Hindlimb muscle (tissue), 1 donor: ENCODE measurements at regions not wholly inside any gene's neighbourhood (a gene's known extent, or its start where the extent isn't known, plus 50 kb on each side); places are given as distances from the start of the nearest gene placed in this dataset.
"Not testable (repeated sequence)": the region's sequence is repeated elsewhere in the genome, so short reads cannot be mapped to it uniquely, and the experiment has no call there.

ENCODE experiments used
- DNase-seq: peaks from one replicate; pipeline ENCODE4 v3.0.0-alpha.2; 2013

- not testable (repeated sequence) for DNase-seq
Measured at GRCh38 chr17:36695710-36696109, 94.3 kb downstream of the MRM1 start.

DNA sequence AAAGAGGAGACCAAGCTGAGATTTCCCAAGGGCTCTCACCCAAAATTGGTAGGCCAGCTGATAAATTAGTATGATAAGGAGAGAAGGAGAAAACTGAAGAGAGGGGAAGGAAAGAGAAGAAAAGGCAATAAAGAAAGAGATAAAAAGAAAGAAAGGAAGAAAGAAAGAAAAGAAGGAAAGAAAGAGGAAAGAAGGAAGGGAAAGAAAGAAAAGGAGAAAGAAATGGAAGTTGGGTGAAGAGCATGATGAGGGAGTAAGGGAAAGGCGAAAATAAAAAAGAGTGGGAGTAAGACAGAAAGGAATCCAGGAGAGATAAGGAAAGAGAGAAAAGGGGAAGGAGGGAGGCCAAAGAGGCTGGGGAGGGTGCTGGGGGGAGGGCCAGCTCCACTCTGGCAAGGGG lies 95.4 kb downstream of the MRM1 start:
- no peak for DNase-seq

DNA sequence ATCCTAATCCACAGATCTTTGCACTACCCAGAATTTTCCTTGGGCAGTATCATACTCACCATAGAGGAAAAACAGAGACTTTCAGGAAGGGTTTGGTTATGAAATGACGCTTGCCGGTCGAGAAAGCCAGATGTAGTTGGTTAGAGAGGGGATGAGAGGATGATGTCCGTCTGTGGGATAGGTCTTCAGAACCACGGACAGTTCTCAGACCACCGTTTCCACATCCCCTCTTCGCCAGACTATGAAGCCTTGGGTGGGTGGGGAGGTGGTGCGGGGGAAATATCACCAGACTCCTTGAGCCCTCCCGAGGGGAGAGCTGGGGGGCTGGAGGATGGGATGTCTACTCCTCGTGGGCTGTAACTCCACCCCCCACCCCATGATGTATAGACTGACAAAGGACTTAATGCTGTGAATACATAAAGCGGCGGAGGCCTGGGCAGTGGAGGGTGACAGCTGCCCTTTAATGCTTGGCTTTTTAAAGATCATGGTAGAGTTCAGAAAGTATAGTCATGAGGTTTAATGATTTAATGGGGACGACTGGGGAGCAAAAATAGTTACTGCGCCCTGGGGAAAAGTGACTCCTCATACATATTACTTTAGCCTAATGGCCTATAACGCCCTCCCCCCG lies 96.6 kb downstream of the MRM1 start:
- DNase-seq, result peak; percentile 17

DNA sequence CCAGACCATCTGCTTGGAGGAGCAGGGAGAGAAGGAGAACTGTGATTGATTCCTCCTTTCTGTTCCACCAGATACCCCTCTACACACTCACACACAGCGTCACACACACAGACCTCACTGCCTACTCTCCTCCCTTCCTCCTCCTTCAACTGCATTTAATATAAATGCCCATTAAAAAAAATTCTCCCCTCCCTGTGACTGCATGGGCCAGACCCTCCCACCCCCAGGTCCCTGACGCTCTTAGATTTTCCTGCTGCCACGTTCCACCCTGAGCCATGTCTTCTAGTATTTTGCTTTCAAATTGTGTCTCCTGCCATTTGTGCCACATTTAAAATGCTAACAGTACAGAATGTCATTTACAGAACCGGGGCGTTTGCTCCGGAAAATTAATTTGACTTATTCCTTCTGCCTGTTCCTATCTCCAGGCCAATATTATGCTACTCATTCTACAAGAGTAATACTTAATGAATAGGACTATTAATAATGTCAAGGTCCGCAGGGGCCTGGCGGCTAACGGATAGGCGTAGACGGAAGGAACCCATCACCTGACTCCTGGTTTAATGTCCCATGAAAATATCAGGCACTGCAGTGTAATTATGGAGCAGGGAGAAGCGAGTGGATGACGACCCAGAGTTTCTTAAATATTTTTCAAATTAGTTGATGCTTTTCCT lies 100.2 kb downstream of the MRM1 start:
- no peak for DNase-seq

GRCh38 chr17:36702636-36703035 lies 101.3 kb downstream of the MRM1 start:
- no peak for DNase-seq

DNA sequence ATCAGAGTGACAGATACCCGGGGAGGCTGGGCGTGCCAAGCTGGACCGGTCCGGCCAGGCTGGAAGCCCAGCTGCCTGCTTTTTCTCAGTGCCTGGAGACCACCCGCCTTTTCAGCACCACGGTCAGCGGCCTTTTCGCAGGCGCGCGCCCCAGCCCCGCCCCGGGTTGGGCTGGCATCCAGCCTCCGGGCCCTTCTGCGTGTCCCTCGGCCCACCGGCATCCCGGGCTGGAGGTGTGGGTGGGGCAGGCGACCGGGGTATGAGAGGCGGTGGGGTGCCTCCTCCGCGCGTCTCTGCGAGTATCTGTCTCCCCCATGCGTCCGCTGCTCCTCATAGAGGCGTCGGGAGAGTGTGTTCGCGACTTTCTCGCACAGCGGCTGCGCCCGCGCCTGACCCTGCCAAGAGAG lies 102.5 kb downstream of the MRM1 start:
- peak; percentile 54 for DNase-seq

DNA sequence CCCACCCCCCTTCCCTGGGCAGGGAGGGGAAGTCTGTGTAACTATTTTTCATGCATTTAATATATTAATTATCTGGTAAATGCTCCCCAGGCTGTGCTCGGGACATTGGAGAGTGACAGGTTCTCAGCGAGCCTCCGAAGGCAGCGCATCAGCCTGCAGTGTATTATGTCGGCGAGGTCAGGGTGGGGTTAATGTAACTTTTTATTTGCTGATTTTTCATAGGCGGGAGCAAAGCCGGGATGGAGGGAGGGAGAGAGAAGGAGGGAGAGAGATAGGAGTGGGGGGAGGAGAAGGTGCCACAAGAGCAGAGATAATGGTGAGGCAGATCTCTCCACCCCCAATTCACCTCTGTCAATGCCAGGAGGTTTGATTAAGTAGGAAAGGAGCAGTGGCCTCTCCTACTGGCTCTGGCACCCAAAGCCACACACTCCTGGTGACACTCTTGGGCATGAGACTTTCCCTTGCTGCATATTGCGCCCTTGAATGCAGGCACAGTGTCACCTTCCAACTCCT lies 104.0 kb downstream of the MRM1 start:
- no peak for DNase-seq

DNA sequence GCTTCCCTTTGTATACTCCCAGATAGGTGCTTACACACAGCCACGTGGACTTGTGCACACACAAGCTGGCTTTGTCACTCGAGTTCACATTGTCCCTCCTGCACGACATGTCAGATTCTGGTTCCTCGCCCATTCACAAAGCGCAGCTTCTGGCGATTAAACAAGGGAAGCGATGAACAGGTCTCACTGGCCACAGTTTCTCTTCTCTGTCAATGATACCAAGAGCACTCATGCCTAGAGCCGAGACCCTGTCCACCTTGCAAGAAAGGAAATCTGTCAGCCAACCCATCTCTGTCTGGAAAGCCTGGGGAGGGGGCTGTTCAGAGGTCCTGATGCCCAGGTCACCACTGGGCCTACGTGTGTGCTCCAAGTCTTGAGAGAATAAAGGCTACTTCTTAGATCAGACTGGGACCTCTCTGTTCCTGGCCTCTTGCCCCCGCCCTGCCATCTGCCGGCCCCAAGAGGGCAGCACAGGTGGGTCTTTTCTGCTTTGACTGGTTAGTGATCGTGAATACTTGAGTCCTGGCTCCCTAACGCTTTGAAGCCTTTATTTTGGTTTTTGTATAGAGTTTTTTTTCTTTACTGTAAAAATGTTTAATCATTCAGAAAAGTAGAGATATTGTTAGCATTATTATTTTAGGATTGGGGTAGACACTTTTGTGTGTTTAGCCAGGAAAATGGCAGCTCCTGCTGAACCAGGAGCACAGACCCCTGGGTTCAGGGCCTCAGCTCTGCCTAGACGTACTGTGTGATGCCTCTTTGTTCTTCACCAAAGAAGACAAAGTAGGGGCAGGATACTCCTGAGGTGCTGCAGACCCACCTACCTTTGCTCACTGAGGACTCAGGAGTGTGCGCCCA lies 104.7 kb downstream of the MRM1 start:
- DNase-seq, result no peak

DNA sequence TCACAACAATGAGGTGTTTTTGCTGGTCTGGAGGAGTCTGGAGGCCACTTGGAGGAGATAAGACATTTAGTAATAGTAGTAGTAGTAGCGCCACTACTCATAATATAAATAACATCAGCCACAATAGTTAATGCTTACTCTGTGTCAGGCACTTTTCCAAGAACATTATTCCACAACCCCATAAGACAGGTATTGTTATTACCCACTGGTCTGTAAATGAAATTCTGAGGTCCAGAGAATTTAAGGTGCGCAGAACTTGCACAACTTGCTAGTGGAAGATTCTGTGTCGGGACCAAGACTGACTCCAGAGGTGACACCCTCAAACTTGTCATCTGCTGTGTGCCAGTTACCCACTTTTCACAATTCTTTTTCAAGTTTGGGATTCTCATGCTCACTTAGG lies 106.5 kb downstream of the MRM1 start:
- DNase-seq, result no peak

DNA sequence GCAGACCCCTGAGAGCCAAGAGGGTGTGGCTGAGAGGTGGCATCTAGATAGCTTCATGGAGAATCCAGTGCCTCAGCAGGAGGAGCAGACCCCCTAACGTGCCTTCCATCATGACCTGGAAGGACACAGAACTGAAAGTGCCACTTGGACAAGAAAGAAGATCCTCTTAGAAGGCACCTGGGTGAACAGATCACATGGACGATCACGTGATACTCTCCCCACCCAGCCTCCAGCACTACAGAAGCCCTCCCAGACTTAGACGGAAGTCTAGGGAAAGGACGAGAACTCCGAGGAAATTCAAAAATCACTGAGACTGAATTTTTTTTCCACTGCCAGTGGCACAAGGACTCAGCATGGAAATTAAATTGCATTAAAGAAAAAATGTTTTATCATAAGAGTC lies 113.4 kb downstream of the MRM1 start:
- no peak for DNase-seq

GRCh38 chr17:36715951-36716350 lies 114.6 kb downstream of the MRM1 start:
- no peak for DNase-seq

DNA sequence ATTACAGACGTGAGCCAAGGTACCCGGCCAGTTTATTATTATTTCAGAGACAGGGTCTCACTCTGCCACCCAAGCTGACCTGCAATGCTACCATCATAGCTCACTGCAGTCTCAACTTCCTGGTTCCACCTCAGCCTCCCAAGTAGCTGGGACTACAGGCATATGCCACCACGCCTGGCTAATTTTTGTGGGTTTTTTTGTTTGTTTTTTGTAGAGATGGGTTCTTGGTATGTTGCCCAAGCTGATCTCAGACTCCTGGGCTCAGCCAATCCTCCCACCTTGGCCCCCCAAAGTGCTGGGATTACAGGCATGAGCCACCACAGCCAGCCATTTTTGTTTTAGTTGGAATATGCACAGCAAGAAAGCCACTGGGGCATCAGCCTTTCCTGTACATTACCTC lies 115.7 kb downstream of the MRM1 start:
- DNase-seq, result no peak

DNA sequence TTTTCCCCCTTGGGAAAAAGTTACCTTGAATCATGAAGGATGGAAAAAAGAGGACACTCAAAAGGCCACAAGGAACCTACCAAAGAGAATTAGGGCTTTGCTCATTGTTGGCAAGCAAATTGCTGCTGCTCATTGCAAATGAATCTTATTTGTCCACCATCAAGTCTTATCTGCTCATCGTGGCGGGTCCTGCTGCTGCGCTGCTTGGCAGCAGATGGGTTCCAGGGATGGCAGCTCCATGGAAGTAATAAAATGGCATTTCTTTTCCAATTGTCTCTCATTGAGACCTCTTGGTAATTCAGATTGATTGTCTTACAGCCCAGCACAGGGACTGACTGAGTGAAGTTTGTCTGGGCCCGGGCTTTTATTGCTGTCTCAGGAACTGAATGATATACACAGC lies 118.7 kb downstream of the MRM1 start:
- DNase-seq, result no peak

DNA sequence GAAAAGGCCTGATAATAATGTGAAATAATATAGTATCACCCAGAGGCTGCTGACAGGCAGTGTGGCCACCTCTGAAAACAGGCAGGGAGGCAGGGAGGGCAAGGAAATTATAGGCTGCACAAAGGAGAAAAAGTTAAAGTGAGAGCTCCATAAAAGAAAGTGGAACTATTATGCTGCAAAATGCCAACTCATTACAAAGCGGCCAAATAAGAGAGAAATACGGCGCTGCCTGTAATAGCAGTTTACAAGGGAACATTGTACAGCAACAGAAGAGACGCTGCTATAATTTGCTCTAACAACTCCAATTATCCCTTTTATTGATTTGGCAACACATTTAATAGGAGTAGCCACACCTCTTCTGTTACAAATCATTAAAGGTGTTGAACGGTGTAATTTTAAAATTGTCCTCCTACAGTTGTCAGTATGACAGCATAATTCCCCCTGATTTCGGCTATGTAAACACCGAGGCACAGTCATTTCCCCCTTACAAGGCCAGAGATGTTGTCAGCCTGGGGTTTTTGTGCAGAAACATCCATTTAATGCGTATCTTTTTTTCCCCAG lies 120.3 kb downstream of the MRM1 start:
- no peak for DNase-seq

- DNase-seq, result peak; percentile 21
Measured at GRCh38 chr17:36722121-36722902, 120.9 kb downstream of the MRM1 start.

DNA sequence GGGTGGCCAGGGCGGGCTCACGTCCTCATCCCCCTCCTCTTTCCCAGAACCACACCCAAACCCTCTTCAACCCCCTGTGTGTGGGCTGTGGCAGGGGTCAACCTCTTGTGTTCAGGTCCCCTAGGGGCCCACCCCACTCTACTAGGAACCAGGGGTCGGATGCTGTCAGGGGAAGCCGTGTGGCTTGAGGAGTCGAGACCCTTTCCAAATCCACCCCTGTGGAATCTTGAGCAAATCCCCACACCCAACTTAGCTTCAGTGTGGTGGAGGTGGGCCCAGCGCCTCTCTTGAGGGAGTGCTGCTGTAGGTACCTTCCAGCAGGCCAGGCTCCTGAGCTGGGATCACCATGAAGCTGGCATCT lies 121.5 kb downstream of the MRM1 start:
- no peak for DNase-seq

DNA sequence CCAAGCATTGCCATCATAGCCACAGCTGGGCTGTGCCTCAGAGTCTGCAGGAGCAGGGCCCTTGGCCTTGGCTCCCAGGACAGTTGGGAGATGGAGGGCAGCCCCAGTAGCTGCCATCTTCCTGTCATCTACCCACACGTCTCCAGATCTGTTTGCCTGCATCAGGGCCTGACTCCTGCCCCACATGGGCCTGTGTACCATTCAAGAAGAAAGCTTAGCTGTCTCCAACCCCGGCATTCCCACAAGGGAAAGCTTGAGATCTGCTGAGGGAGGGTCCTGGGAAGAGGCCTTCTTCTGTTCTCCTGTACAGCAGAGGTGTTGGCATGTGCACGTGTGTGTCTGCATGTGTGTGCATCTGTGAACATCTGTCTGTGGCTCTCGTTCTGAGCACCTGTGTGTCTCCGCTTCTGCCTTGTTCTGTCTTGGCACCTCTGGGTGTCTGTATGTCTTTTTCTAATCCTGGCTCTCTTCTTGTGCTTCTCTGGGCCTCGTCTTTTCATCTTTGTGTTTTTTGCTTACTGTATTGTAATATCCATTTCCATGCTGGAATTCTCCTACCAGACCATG lies 122.2 kb downstream of the MRM1 start:
- no peak for DNase-seq

DNA sequence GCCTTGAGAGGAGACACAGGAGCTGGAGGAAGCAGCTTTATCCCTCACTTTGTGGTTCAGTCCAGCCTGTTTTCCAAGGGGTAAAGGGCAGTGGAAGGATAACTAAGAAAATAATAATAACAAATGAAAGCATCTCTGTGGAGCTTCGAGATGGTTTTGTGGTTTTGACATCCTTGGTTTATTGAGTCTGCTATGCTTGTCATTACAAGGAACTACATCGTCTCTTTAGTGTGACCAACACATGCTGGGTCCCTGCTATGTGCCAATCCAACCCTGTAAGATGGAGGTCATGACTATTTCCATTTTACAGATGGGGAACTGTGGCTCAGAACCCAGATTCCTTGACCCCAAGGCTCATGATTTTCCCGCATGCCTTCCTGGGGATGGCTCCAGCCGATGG lies 124.8 kb downstream of the MRM1 start:
- no peak for DNase-seq

DNA sequence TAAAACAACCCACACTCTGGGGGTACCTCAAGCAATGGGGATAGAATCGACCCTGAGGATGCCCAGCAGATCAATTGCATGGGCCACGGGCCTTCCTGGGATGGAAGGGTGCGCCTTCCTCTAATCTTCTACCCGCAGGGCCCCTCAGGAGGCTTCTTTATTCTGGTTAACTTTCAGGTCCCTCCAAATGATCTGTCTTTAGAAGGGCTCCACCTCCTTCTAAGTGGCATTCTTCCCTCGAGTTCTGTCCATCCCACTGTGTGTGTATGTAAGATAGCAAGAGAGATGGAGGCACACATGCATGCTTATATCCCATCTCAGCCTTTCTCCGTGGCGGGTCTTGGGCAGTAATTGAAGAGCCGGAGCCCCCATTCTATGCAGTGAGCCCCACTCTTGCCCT lies 125.7 kb downstream of the MRM1 start:
- DNase-seq, result no peak

DNA sequence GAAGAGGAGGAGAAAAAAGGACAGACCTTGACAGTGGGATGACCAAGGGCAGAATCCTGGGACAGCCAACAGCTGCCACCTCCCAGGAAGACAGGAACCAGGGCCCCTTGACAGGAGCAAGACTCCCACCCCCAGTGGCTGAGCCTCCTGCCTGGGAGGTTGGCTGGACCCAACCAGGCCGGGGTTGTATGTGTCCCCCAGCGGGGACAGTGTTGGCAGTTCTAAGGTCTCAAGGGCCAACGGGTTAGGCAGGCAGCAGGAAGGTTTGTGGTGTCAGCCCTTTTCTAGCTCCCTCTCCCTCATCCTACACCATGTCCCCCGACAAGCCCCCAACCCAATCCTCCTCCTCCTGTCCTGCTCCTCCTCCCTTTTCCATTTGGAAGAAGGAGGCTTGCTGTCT lies 126.2 kb downstream of the MRM1 start:
- no peak for DNase-seq

GRCh38 chr17:36728030-36728991 lies 126.9 kb downstream of the MRM1 start:
- DNase-seq, result no peak
